Activated naive CD4-positive, alpha-beta T cell treated with anti-CD3 and anti-CD28 coated beads for 36 hours (primary cell): ENCODE measurements at regions not wholly inside any gene's neighbourhood (a gene's known extent, or its start where the extent isn't known, plus 50 kb on each side); places are given as distances from the start of the nearest gene placed in this dataset.
"Not testable (repeated sequence)": the region's sequence is repeated elsewhere in the genome, so short reads cannot be mapped to it uniquely, and the experiment has no call there.

Experiments
- CTCF ChIA-PET: fragments of 350-600 bp; sonication (Branson Sonifier 250); formaldehyde crosslinking; loops from one replicate; lab custom pipeline; 2021; ENCODE audit warnings: antibody characterized with exemption; lab: Charles Lee
- DNase-seq: peaks from one replicate; pipeline ENCODE4 v3.0.0-alpha.2; 2020
- H3K27ac Mint-ChIP-seq: one replicate; pipeline ENCODE4 v1.8.0; 2021; ENCODE audit warnings: mild to moderate bottlenecking, mixed read lengths
- H3K27me3 Mint-ChIP-seq: one replicate; pipeline ENCODE4 v1.8.0; 2021; ENCODE audit warnings: low read depth, mixed read lengths
- H3K36me3 Mint-ChIP-seq: one replicate; pipeline ENCODE4 v1.8.0; 2021; ENCODE audit warnings: low read depth, mixed read lengths
- H3K4me1 Mint-ChIP-seq: one replicate; pipeline ENCODE4 v1.8.0; 2021; ENCODE audit warnings: low read depth, mixed read lengths
- H3K4me3 Mint-ChIP-seq: one replicate; pipeline ENCODE4 v1.8.0; 2021; ENCODE audit warnings: mild to moderate bottlenecking, moderate library complexity, mixed read lengths
- H3K9me3 Mint-ChIP-seq: one replicate; pipeline ENCODE4 v1.8.0; 2021; ENCODE audit warnings: mixed read lengths
- intact Hi-C: fragments of 100-400 bp; cut with micrococcal nuclease; formaldehyde crosslinking; loops from one replicate; pipeline ENCODE4 v1.15.1; 2023

DNA sequence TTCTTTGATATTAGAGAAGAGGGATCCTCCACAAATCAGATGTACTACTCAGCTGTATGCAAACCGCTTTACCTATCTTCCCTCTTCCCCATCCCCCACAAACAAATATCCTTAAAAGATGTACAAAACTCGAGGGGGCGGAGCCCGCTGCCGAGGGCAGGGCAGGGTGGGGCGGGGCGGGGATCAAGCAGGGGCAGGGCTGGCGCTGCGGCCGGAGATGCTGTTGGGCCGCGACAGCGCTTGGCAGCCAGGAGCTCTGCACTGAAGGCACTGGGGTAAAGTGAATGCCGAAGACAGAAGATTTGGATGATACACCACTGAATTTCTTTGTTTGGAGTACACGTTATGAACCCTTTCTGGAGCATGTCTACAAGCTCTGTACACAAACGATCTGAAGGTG is 474.8 kb downstream of the CDH10 start:
- Mint-ChIP-seq H3K4me3 (no peak overlapping the region), H3K36me3 (no peaks in the 10 kb centered on the region), H3K27ac (no peak overlapping the region), H3K9me3 (peaks cover 7% of the 10 kb centered on the region), H3K27me3 (no peaks in the 10 kb centered on the region), H3K4me1 (no peaks in the 10 kb centered on the region)
- DNase-seq = no peak
- intact Hi-C loops = no loop called here
- CTCF ChIA-PET = interaction anchor here (0.6 kb wide), 1 partner anchor 31 kb away, joined by 3 read pairs; no protein-coding TSS in a partner anchor

DNA sequence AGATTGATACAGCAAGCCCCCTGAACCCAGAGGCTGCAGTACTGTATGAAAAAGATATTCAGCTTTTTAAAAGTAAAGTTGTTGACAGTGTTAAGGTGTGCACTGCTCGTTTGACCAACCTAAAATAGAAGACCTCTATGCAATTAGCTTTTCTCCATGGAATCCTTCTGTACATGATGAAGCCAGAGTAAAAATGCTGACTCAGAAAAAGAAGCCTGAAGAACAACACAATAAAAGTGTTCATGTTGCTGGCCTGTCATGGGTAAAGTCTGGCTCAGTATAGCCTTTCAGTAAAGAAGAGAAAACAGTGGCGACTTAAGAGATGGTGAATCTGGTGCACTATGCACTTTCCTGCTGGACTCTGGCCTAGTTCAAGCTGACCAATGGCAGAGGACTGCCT is 473.8 kb downstream of the CDH10 start:
- H3K4me3 Mint-ChIP-seq, H3K4me1 Mint-ChIP-seq, intact Hi-C loops, H3K27ac Mint-ChIP-seq, DNase-seq, H3K36me3 Mint-ChIP-seq, H3K27me3 Mint-ChIP-seq, H3K9me3 Mint-ChIP-seq, CTCF ChIA-PET: not testable (repeated sequence)

DNA sequence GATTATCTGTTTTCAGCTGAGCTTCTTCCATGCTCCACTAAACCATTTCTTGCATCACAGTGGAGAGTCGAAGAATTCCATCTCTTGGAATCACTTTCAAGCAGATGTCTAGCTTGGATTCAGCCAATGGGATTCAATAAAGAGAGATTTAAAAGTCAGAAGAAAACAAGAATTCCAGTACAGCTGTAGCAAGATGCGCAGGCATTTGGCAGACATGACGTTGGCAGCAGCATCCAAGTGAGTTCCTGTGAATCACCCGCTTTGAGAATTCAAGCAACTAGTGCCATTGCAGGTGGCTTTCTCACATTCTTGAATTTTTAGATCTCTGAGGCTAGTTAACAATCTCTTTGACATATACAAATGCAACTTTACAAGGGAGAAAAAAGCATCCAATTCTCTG is 467.0 kb downstream of the CDH10 start:
- H3K36me3 Mint-ChIP-seq = no peaks in the 10 kb centered on the region
- H3K27me3 Mint-ChIP-seq = no peaks in the 10 kb centered on the region
- no peak overlapping the region for H3K4me3 Mint-ChIP-seq
- no peak overlapping the region for H3K27ac Mint-ChIP-seq
- CTCF ChIA-PET = no interaction called here
- no peak for DNase-seq
- H3K4me1 Mint-ChIP-seq = no peaks in the 10 kb centered on the region
- intact Hi-C loops = no loop called here
- peaks cover 2% of the 10 kb centered on the region for H3K9me3 Mint-ChIP-seq

DNA sequence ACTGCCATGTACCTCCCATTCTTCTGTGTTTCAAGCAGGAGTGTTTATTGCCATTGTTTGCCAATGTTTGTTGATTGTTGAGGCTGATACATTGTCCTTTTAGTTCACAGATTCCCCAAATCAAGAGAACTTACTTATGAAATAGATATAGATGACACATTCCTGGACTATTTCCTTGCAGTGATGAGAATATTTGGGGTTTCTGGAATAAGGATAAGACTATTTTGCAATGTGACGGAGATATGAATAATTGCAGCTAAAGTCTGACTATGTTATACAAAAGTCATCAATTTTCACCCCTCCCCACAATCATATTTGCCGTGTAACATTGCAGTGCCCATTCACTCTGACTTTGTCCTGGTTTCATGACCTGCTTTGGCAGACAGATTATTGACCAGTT is 460.8 kb downstream of the CDH10 start:
- Mint-ChIP-seq H3K27me3 (no peaks in the 10 kb centered on the region), H3K36me3 (no peaks in the 10 kb centered on the region), H3K9me3 (peaks cover 3% of the 10 kb centered on the region), H3K27ac (no peak overlapping the region), H3K4me1 (no peaks in the 10 kb centered on the region), H3K4me3 (no peak overlapping the region)
- CTCF ChIA-PET = no interaction called here
- no peak for DNase-seq
- intact Hi-C loops = no loop called here

DNA sequence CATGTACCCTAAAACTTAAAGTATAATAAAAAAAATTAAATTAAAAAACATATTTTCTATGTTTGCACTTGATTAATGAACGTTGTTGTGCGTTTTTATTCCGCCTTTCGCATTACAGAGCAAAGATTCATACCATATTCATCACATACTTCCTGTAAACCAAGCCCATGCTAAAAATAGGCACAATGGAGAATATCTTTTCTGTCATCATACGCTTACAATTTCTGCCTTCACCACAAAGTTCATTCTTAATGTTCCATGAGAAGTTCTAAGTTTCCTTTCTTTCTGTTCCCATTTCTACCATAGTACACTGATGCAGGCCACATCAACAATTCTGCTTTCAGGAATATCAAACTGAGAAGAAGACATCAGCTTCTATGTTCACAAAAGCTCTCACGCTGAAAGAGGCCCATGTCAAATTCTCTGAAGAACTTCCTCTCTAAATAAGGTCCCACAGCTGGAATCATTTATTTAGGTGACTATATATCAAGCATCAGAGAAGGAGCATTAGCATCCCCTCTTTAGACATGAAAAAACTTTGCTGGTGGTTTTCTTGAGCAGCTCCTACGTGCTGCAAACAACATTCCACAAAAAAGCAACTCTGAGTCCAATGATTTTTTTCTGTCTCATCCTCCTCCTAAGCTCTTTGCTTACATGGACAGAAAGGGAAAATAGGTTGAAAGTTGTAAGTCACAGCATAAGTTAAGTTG is 456.4 kb downstream of the CDH10 start:
- intact Hi-C loops = no loop called here
- Mint-ChIP-seq H3K27ac (no peak overlapping the region), H3K27me3 (no peaks in the 10 kb centered on the region), H3K4me1 (no peaks in the 10 kb centered on the region), H3K36me3 (no peaks in the 10 kb centered on the region), H3K4me3 (no peak overlapping the region), H3K9me3 (peaks cover 8% of the 10 kb centered on the region)
- CTCF ChIA-PET = no interaction called here
- no peak for DNase-seq

DNA sequence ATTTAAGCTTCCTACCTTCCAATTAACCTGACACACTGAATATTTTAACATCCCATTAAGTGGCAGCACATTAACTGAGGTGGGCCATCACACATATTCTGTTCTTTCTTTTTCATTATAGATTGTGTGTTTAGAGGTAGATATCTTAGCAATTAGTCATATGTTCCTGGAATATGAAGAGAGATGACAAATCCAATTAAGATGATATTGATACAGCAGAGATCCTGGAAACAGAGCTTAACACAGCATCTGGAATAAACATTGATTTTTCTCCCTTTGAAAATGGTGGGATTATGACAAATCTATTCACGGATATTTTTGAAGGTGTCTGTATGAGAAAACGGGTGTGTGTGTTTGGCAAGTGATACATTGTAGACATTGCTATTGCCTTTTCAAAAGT is 448.0 kb downstream of the CDH10 start:
- intact Hi-C loops = no loop called here
- peaks cover 6% of the 10 kb centered on the region for H3K9me3 Mint-ChIP-seq
- no peak overlapping the region for H3K27ac Mint-ChIP-seq
- H3K36me3 Mint-ChIP-seq = no peaks in the 10 kb centered on the region
- CTCF ChIA-PET = no interaction called here
- DNase-seq = no peak
- no peaks in the 10 kb centered on the region for H3K27me3 Mint-ChIP-seq
- H3K4me3 Mint-ChIP-seq = no peak overlapping the region
- no peaks in the 10 kb centered on the region for H3K4me1 Mint-ChIP-seq

DNA sequence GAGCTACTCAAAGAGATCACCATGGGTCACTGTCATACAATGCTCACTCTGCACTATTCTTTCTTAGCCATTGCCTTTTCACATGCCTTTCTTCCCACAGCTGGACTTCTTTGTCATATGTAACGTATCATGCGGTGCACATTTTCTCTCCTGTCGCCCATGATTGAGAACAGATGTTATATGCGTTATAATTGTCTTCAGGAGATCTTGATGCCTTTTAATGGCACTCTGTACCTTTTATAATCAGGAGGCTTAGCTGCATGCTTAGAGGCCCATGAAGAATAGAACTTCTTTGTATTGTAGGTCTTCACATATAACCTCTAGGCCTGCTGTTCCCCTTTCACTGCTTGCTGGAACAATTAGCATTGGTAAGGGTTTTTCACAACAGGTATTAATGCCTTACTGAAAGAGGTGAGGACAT is 436.1 kb downstream of the CDH10 start:
- H3K36me3 Mint-ChIP-seq = no peaks in the 10 kb centered on the region
- no peak overlapping the region for H3K4me3 Mint-ChIP-seq
- H3K27me3 Mint-ChIP-seq = no peaks in the 10 kb centered on the region
- CTCF ChIA-PET = no interaction called here
- no peak for DNase-seq
- no peaks in the 10 kb centered on the region for H3K4me1 Mint-ChIP-seq
- intact Hi-C loops = no loop called here
- no peak overlapping the region for H3K27ac Mint-ChIP-seq
- peaks cover 13% of the 10 kb centered on the region for H3K9me3 Mint-ChIP-seq

DNA sequence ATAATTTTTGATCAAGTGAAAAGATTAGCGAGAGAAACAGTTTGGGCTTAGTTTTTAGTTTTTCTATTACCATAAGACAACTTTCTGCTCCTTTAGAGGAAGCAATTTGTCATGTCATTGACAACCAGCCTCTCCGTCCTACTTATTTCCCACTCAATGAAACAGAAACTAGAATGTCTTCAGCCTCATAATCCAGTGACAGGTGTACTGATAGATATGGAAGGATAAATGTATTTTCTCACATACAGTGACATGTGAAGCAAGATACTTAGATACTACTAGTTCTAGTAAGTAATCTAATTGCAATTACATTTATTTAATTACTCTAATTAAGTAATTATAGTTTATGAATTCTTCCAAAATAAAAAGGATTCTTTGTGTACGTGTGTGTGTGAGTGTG is 429.7 kb downstream of the CDH10 start:
- Mint-ChIP-seq H3K9me3 (peaks cover 9% of the 10 kb centered on the region), H3K36me3 (no peaks in the 10 kb centered on the region), H3K4me3 (no peak overlapping the region), H3K4me1 (no peaks in the 10 kb centered on the region), H3K27me3 (no peaks in the 10 kb centered on the region), H3K27ac (no peak overlapping the region)
- CTCF ChIA-PET = no interaction called here
- no peak for DNase-seq
- intact Hi-C loops = no loop called here

DNA sequence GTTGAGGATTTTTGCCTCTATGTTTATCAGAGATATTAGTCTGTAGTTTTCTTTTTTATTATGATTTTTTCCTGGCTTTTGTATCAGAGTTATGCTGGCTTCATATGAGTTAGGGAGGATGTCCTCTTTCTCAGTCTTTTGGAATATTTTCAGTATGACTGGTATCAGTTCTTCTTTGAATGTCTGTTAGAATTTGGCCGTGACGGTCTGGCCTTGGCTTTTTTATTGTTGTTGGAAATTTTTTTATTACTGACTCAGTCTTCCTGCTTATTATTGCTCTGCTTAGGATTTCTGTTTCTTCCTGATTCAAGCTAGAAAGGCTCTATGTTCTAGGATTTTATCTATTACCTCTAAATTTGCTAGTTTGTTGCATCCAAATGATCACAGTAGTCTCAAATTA is 421.9 kb downstream of the CDH10 start:
- no peak overlapping the region for H3K27ac Mint-ChIP-seq
- DNase-seq = no peak
- no peaks in the 10 kb centered on the region for H3K27me3 Mint-ChIP-seq
- intact Hi-C loops = no loop called here
- CTCF ChIA-PET = no interaction called here
- H3K36me3 Mint-ChIP-seq = no peaks in the 10 kb centered on the region
- no peak overlapping the region for H3K4me3 Mint-ChIP-seq
- peaks cover 23% of the 10 kb centered on the region for H3K9me3 Mint-ChIP-seq
- H3K4me1 Mint-ChIP-seq = no peaks in the 10 kb centered on the region

DNA sequence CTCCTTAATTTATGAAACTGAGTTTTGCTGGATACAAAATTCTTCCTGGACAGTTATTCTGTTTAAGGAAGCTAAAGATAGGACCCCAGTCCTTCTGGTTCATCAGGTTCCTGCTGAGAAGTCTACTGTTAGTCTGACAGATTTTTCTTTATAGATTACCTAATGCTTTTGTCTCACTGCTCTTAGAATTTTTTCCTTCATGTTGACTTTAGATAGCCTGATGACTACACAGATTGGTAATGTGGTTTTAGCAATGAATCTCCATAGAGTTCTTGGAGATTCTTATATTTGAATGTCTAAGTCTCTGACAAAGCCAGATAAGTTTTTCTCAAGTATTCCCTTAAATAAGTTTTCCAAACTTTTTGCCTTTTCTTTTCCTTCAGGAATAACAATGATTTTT is 419.7 kb downstream of the CDH10 start:
- H3K4me3 Mint-ChIP-seq = no peak overlapping the region
- H3K36me3 Mint-ChIP-seq = no peaks in the 10 kb centered on the region
- H3K9me3 Mint-ChIP-seq = peaks cover 21% of the 10 kb centered on the region
- H3K4me1 Mint-ChIP-seq = no peaks in the 10 kb centered on the region
- CTCF ChIA-PET = no interaction called here
- no peaks in the 10 kb centered on the region for H3K27me3 Mint-ChIP-seq
- no peak overlapping the region for H3K27ac Mint-ChIP-seq
- intact Hi-C loops = no loop called here
- no peak for DNase-seq

DNA sequence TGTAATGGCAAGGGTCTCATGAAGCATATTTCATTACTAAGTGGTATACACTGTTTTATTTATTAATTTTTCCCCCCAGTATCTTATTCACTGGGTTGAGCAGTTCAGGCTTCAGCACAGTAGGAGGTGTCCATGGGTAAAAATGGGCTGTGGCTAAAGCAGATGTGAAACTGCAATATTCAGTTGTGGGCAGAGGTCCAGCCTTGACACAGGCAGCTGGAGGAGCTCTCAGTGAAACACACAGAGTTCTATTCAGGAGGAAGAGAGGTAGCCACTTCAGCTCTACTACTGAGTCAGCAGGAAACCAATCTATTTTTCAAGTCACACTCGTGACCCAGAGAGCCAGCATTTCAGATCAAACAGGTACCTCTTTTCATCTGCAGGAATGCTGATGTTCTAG is 418.3 kb downstream of the CDH10 start:
- H3K9me3 Mint-ChIP-seq = peaks cover 15% of the 10 kb centered on the region
- no peaks in the 10 kb centered on the region for H3K4me1 Mint-ChIP-seq
- DNase-seq = no peak
- intact Hi-C loops = no loop called here
- H3K27me3 Mint-ChIP-seq = no peaks in the 10 kb centered on the region
- CTCF ChIA-PET = no interaction called here
- H3K36me3 Mint-ChIP-seq = no peaks in the 10 kb centered on the region
- no peak overlapping the region for H3K27ac Mint-ChIP-seq
- no peak overlapping the region for H3K4me3 Mint-ChIP-seq

DNA sequence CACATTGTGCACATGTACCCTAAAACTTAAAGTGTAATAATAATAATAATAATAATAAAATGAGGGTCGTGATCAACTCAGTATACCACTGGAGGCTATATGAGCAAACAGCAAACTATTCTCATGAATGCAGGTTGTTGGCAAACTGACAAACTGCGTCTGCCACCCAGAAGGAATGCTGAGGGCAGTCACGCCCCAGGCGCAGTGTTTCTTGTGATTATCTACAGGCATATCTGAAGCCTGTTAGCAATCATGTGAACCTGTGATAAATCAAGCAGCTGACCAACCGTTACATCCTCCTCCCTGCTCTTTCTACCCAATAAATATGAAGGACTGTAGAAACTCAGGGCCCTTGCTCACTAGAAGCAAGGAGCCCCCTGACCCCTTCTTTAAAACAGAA is 416.9 kb downstream of the CDH10 start:
- H3K4me1 Mint-ChIP-seq, H3K27ac Mint-ChIP-seq, CTCF ChIA-PET, DNase-seq, H3K4me3 Mint-ChIP-seq, H3K27me3 Mint-ChIP-seq, intact Hi-C loops, H3K36me3 Mint-ChIP-seq: not testable (repeated sequence)
- H3K9me3 Mint-ChIP-seq = peaks cover 18% of the 10 kb centered on the region

DNA sequence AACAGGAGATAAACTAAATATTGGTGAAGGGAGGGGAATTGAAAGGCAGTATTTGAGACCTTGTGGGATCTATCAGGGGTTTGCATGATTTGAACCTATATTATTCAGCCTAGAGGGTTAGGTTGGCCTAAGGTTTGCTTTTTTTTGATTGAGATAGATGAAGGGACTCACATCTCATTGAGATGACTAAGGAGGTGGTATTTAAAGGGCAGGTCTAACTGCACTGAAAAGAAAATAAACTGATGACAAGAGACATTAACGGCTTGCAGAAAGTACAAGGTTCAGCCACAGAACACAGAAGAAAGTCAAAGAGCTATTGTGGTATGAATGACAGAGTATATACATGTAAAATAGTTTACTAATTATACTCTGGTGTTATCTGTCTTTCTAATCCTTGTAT is 412.7 kb downstream of the CDH10 start:
- no peak overlapping the region for H3K27ac Mint-ChIP-seq
- H3K27me3 Mint-ChIP-seq = no peaks in the 10 kb centered on the region
- intact Hi-C loops = no loop called here
- H3K9me3 Mint-ChIP-seq = peaks cover 9% of the 10 kb centered on the region
- H3K36me3 Mint-ChIP-seq = no peaks in the 10 kb centered on the region
- H3K4me3 Mint-ChIP-seq = no peak overlapping the region
- no peaks in the 10 kb centered on the region for H3K4me1 Mint-ChIP-seq
- CTCF ChIA-PET = no interaction called here
- DNase-seq = no peak
